Endothelial cell of umbilical vein (primary cell): ENCODE measurements at regions not wholly inside any gene's neighbourhood (a gene's known extent, or its start where the extent isn't known, plus 50 kb on each side); places are given as distances from the start of the nearest gene placed in this dataset.

ENCODE experiments used
- BruUV-seq: library from RNA; stranded (reverse); fragments of 400-500 nt; replicated peaks from 2 replicates; lab custom pipeline; 2021; lab: Mats Ljungman, UMichigan
- CTCF ChIA-PET: fragments of 300-600, 350-600 bp; sonication (Branson Sonifier 250); formaldehyde crosslinking; loops from one replicate; lab custom pipeline; 2021; ENCODE audit warnings: antibody characterized with exemption, inconsistent platforms; lab: Charles Lee
- POLR2A ChIA-PET: fragments of 300-600, 350-600 bp; sonication (Branson Sonifier 250); formaldehyde crosslinking; loops from one replicate; lab custom pipeline; 2021; ENCODE audit warnings: antibody characterized with exemption, inconsistent platforms; lab: Charles Lee
- DNase-seq: peaks from one replicate; pipeline ENCODE4 v3.0.0-alpha.2; 2011; ENCODE audit warnings: low read depth, low spot score
- FAIRE-seq: peaks from 2 replicates; lab custom pipeline; 2011; peaks lifted over from hg19 to GRCh38; lab: Jason Lieb, UNC
- H2AFZ ChIP-seq: 2 replicates; pipeline ENCODE4 v1.6.0; 2012; ENCODE audit warnings: low read depth, low read length, control low read depth, inconsistent platforms
- H3K27ac ChIP-seq: 2 replicates; pipeline ENCODE4 v1.5.1; 2011; ENCODE audit warnings: low read depth, mild to moderate bottlenecking, control low read depth, low read length, moderate library complexity; ENCODE audit not compliant: insufficient read depth
- H3K27me3 ChIP-seq, 2 experiments: 2 replicates each; pipeline versions ENCODE4 v1.6.0 to v1.6.1; 2011; ENCODE audit warnings: low read length in 2 of 2, mixed read lengths in 1 of 2; ENCODE audit not compliant: control insufficient read depth in 2 of 2, insufficient read depth in 2 of 2
- H3K36me3 ChIP-seq, 2 experiments: 2 replicates in 1 of 2; 3 replicates in 1 of 2; pipeline ENCODE4 v1.5.1; 2011; ENCODE audit warnings: low read length in 2 of 2, mild to moderate bottlenecking in 1 of 2, moderate library complexity in 1 of 2; ENCODE audit not compliant: control insufficient read depth in 2 of 2, insufficient read depth in 2 of 2; ENCODE audit errors: extremely low read depth in 1 of 2
- H3K4me1 ChIP-seq: 3 replicates; pipeline ENCODE4 v1.5.1; 2011; ENCODE audit warnings: mild to moderate bottlenecking, low read length; ENCODE audit not compliant: control insufficient read depth, insufficient read depth; ENCODE audit errors: extremely low read depth
- H3K4me2 ChIP-seq: 2 replicates; pipeline ENCODE4 v1.6.1; 2011; ENCODE audit warnings: low read length, control low read depth, mixed read lengths; ENCODE audit not compliant: insufficient read depth
- H3K4me3 ChIP-seq, 3 experiments: fragments of 200-600 bp in 1 of 3; sonication (generic), shearing (Covaris generic) in 1 of 3; replicated peaks in 1 of 3; 2 replicates each; pipeline ENCODE4 v1.5.1; 2011 to 2016; ENCODE audit warnings: control low read depth in 3 of 3, low read length in 3 of 3, mild to moderate bottlenecking in 2 of 3, inconsistent platforms in 1 of 3, low read depth in 1 of 3, moderate library complexity in 1 of 3; ENCODE audit not compliant: insufficient read depth in 1 of 3
- H3K79me2 ChIP-seq: 2 replicates; pipeline ENCODE4 v1.6.0; 2012; ENCODE audit warnings: low read length, inconsistent platforms; ENCODE audit not compliant: control insufficient read depth, insufficient read depth
- H3K9ac ChIP-seq: replicated peaks from 2 replicates; pipeline ENCODE3; 2011; ENCODE audit warnings: low read length, control low read depth; ENCODE audit not compliant: insufficient read depth; ENCODE audit errors: extremely low read depth
- H3K9me1 ChIP-seq: replicated peaks from 3 replicates; pipeline ENCODE4 v1.6.0; 2011; ENCODE audit warnings: mild to moderate bottlenecking, low read length; ENCODE audit not compliant: control insufficient read depth, insufficient read depth; ENCODE audit errors: extremely low read depth
- H3K9me3 ChIP-seq: replicated peaks from 2 replicates; pipeline ENCODE4 v1.5.1; 2012; ENCODE audit warnings: low read length, inconsistent platforms; ENCODE audit not compliant: control insufficient read depth, insufficient read depth
- H4K20me1 ChIP-seq: replicated peaks from 2 replicates; pipeline ENCODE3; 2011; ENCODE audit warnings: mild to moderate bottlenecking, low read length; ENCODE audit not compliant: control insufficient read depth, insufficient read depth; ENCODE audit errors: extremely low read depth
- CTCF ChIP-seq, 2 donors: IDR thresholded peaks; 1 replicate in 1 of 2; 2 replicates in 1 of 2; pipeline ENCODE4 v1.5.1; 2011; ENCODE audit warnings: low read length in 2 of 2, mild to moderate bottlenecking in 2 of 2, moderate library complexity in 2 of 2, control low read depth in 1 of 2, inconsistent platforms in 1 of 2, low read depth in 1 of 2; ENCODE audit not compliant: insufficient read depth in 1 of 2; ENCODE audit errors: extremely low read depth in 1 of 2
- EZH2 ChIP-seq: IDR thresholded peaks from 2 replicates; pipeline ENCODE4 v1.6.1; 2012; ENCODE audit warnings: borderline replicate concordance, low read depth, mild to moderate bottlenecking, moderate library complexity, low read length, inconsistent platforms; ENCODE audit not compliant: severe bottlenecking
- FOS ChIP-seq: IDR thresholded peaks from 2 replicates; pipeline ENCODE4 v1.6.1; 2011; ENCODE audit warnings: mild to moderate bottlenecking, low read length, moderate library complexity, borderline replicate concordance; ENCODE audit not compliant: insufficient read depth
- GATA2 ChIP-seq: IDR thresholded peaks from 2 replicates; pipeline ENCODE4 v1.7.0; 2011; ENCODE audit warnings: low read depth, mild to moderate bottlenecking, moderate library complexity, mixed read lengths, low read length; ENCODE audit not compliant: insufficient read length, insufficient read depth
- JUN ChIP-seq: IDR thresholded peaks from 2 replicates; pipeline ENCODE4 v1.6.1; 2011; ENCODE audit warnings: borderline replicate concordance, low read depth; ENCODE audit not compliant: insufficient read length, insufficient read depth
- MYC ChIP-seq: IDR thresholded peaks from one replicate; pipeline ENCODE4 v1.6.1; 2011; ENCODE audit warnings: mild to moderate bottlenecking, low read depth, low read length
- POLR2A ChIP-seq: IDR thresholded peaks from 2 replicates; pipeline ENCODE4 v1.6.1; 2012; ENCODE audit warnings: low read depth, mild to moderate bottlenecking, control low read depth, low read length
- POLR2AphosphoS5 ChIP-seq: IDR thresholded peaks from 2 replicates; pipeline ENCODE4 v1.6.1; 2012; ENCODE audit warnings: low read depth, mild to moderate bottlenecking, control low read depth, low read length, moderate library complexity; ENCODE audit not compliant: insufficient read depth
- dilution Hi-C: fragments of 300-500 bp; cut with MboI; formaldehyde crosslinking; loops from one replicate; pipeline ENCODE4 v1.15.0; 2019; ENCODE audit warnings: low sequenced_read_pairs; ENCODE audit not compliant: extremely low pct_ligation_motif_present
- intact Hi-C: fragments of 100-400 bp; cut with micrococcal nuclease; formaldehyde crosslinking; loops from one replicate; pipeline ENCODE4 v1.10.0; 2022
- TF ChIP-seq, protein P1 (sequence below): IDR thresholded peaks from 2 replicates; pipeline ENCODE4 v1.6.1; 2011; ENCODE audit not compliant: insufficient read depth, insufficient read length

- no peak overlapping the region for H3K9ac ChIP-seq
- H3K79me2 ChIP-seq, result no peaks in the 10 kb centered on the region
- intact Hi-C loops, result no loop called here
- no peak overlapping the region for H2AFZ ChIP-seq
- H4K20me1 ChIP-seq, result no peaks in the 10 kb centered on the region
- no peak overlapping the region for H3K4me2 ChIP-seq
- no TSS peak for BruUV-seq
- DNase-seq (no peak), FAIRE-seq (no peak)
- no peaks in the 10 kb centered on the region for H3K9me3 ChIP-seq
- no peaks in the 10 kb centered on the region for H3K4me1 ChIP-seq
- no peak overlapping the region for H3K4me3 ChIP-seq
- ChIA-PET POLR2A (no interaction called here), CTCF (no interaction called here)
- no peaks in the 10 kb centered on the region for H3K9me1 ChIP-seq
- TF ChIP-seq JUN, result no peak
- no peak for TF ChIP-seq EZH2
- no peak for TF ChIP-seq CTCF (IDR thresholded peaks at IDR 0.05; ENCODE audit: extremely low read depth in 1 of 2, insufficient read depth in 1 of 2, low read depth in 1 of 2, low read length in 2 of 2)
- TF ChIP-seq FOS, result no peak
- no peak for TF ChIP-seq POLR2AphosphoS5
- TF ChIP-seq POLR2A, result no peak
- TF ChIP-seq MYC, result no peak
- TF ChIP-seq, protein P1, sequence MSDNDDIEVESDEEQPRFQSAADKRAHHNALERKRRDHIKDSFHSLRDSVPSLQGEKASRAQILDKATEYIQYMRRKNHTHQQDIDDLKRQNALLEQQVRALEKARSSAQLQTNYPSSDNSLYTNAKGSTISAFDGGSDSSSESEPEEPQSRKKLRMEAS, result no peak
- no peak for TF ChIP-seq GATA2
- H3K27ac ChIP-seq, result no peak overlapping the region
- no peaks in the 10 kb centered on the region for H3K36me3 ChIP-seq
- H3K27me3 ChIP-seq, result peaks cover 0 to 7% of the 10 kb centered on the region in 2 experiments
- dilution Hi-C loops, result no loop called here
Observed at GRCh38 chr9:89942643-89943042, 337.8 kb downstream of the GADD45G start.
